ENCODE measurements at regions not wholly inside any gene's neighbourhood (a gene's known extent, or its start where the extent isn't known, plus 50 kb on each side); places are given as distances from the start of the nearest gene placed in this dataset.

- TF ChIP-seq CTCF (IDR thresholded peaks at IDR 0.05; ENCODE audit: insufficient read depth, low read depth, low read length): no peak
- no peak for TF ChIP-seq EZH2 (IDR thresholded peaks at IDR 0.05; ENCODE audit: insufficient read depth, low read length)
Measured at GRCh38 chr13:21871382-21871781, 200.5 kb downstream of the FGF9 start.
